Skeletal muscle cell (primary cell): ENCODE measurements at regions not wholly inside any gene's neighbourhood (a gene's known extent, or its start where the extent isn't known, plus 50 kb on each side); places are given as distances from the start of the nearest gene placed in this dataset.
"Not testable (repeated sequence)": the region's sequence is repeated elsewhere in the genome, so short reads cannot be mapped to it uniquely, and the experiment has no call there.

Experiments used
- DNase-seq: peaks from one replicate; pipeline ENCODE4 v3.0.0-alpha.2; 2010; ENCODE audit warnings: low read depth
- H3K4me3 ChIP-seq: 2 replicates; pipeline ENCODE4 v1.5.1; 2011; ENCODE audit warnings: low read depth, mild to moderate bottlenecking, control low read depth, low read length, moderate library complexity

DNA sequence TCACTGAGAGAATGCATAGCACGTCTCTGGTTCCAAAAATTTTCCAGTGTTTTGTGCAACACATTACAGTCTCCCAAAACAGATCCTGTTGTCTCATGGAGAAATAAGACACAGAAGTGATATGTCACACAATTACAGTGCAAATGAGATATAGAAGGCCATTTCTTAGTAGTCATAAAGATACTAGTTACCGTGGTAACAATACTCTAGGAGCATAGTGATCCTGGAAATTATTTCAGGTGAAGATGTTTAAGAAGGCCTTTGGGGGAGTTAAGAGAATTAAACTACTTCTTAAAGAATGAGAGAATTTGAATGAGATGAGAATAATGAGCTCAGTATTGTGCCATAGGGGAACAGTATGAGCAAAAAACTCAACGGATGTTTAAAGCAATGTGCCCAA, 628.0 kb upstream of the MIR17HG start:
- no peak overlapping the region for H3K4me3 ChIP-seq
- DNase-seq: no peak

DNA sequence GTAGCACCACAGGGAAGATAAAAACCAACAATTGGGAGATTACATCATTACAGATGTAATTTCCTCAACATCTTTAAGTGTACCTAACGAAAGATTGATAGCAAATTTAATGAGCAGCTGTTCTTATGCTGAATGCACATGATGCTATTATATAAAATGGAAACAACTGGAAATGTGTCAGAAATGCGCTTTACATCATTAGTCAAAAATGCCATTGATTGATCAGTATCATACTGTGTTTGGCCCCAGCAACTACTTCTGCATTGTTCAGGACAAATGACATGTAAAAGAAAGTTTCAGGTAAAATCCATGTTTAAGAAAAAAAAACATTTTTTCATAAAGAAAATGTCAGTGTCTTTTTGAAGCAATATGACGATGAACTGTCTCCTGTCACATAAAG, 625.5 kb upstream of the MIR17HG start:
- no peak overlapping the region for H3K4me3 ChIP-seq
- no peak for DNase-seq

- no peak overlapping the region for H3K4me3 ChIP-seq
- DNase-seq: no peak
Measured at GRCh38 chr13:90723381-90723780, 624.1 kb upstream of the MIR17HG start.

- no peak for DNase-seq
- H3K4me3 ChIP-seq: no peak overlapping the region
Measured at GRCh38 chr13:90726375-90726774, 621.1 kb upstream of the MIR17HG start.

- DNase-seq: no peak
- H3K4me3 ChIP-seq: no peak overlapping the region
Measured at GRCh38 chr13:90732049-90732448, 615.4 kb upstream of the MIR17HG start.

GRCh38 chr13:90734497-90734896, 613.0 kb upstream of the MIR17HG start:
- not testable (repeated sequence) for DNase-seq, H3K4me3 ChIP-seq

DNA sequence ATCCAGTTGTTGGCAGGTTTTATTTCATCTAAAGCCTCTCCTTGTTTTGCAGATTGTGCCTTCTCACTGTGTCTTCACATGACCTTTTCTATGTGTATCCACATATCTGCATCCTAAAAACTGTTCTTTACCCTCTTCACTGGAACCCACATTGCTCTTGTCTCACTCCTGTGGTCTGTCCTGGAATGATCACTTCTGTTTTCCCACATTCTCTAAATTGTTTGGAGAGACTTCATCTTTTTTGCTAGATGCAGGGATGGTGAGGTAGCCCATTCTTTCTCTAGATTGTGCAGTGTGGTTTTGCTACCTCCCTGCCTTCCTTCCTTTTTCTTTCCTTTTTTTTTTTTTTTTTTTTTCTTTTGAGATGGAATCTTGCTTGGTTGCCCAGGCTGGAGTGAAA, 608.6 kb upstream of the MIR17HG start:
- no peak overlapping the region for H3K4me3 ChIP-seq
- DNase-seq: no peak

GRCh38 chr13:90740099-90740498, 607.4 kb upstream of the MIR17HG start:
- no peak for DNase-seq
- H3K4me3 ChIP-seq: no peak overlapping the region

- no peak overlapping the region for H3K4me3 ChIP-seq
- DNase-seq: no peak
Measured at GRCh38 chr13:90742381-90742780, 605.1 kb upstream of the MIR17HG start.

DNA sequence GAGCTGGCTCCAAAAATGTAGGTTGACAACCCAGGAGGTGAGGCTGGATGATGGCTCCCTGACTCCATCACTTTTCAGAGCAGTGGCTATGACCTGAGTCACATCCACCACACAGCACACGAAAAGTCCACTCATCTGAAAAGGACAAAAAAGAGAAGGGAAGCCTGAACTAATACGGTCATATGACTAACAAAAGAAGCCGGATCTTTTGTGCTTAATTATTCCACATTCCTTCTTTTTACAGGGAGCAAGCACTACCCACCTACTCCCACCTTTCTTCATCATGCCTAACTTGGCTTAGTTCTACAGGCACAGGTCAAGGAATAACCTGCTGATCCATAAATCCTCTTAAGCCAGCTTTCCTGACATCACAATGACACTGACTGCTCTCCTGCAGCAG, 601.3 kb upstream of the MIR17HG start:
- no peak for DNase-seq
- no peak overlapping the region for H3K4me3 ChIP-seq

DNA sequence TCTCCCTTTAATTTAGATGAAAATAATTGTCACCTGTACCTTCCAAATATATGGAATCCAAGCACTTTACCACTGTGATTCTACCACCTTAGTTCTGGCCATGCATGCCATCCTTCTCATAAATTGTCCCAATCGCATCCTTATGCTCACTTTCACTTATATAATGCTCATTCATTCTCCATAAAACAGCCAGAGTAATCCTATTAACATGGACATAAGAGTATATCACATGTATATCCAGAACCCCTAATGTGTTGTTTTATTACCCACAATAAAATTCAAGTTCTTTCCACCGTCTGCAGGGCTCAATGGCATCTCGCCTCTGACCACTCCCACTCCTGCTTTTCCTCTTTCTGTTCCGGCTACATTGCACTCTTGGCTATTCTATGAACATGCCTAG, 597.5 kb upstream of the MIR17HG start:
- DNase-seq: no peak
- no peak overlapping the region for H3K4me3 ChIP-seq

GRCh38 chr13:90751026-90751425, 596.5 kb upstream of the MIR17HG start:
- DNase-seq: no peak

GRCh38 chr13:90752070-90752469, 595.4 kb upstream of the MIR17HG start:
- H3K4me3 ChIP-seq: no peak overlapping the region
- DNase-seq: no peak

More at GRCh38 chr13:90751026-90751425, 596.5 kb upstream of the MIR17HG start:
- no peak overlapping the region for H3K4me3 ChIP-seq

DNA sequence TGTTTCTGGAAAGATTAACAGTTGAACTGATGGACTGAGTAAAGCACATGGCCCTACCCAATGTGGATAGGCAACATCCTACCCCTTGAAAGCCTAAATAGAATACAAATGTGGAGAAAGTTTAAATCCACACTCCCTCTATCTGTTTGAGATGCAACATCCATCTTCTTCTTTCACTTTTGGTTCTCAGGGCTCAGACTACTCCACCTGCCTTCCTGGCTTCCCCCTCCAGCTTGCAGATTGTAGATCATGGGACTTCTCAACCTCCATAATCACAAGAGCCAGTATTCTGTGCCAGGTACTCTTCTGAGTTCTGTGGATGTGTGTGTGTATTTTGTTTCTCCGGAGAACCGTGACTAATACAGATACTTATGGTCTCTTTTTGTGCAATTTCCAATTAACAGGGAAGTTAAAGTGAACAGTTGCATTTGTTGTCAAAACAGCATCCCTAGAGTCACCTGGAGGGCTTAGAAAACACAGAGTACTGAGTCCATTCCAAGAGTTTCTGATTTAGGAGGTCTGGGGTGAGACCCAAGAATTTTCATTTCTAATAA, 590.3 kb upstream of the MIR17HG start:
- DNase-seq: no peak
- no peak overlapping the region for H3K4me3 ChIP-seq

- H3K4me3 ChIP-seq: no peak overlapping the region
- no peak for DNase-seq
Measured at GRCh38 chr13:90760639-90761038, 586.8 kb upstream of the MIR17HG start.

- no peak overlapping the region for H3K4me3 ChIP-seq
- no peak for DNase-seq
Measured at GRCh38 chr13:90763476-90764150, 583.9 kb upstream of the MIR17HG start.

DNA sequence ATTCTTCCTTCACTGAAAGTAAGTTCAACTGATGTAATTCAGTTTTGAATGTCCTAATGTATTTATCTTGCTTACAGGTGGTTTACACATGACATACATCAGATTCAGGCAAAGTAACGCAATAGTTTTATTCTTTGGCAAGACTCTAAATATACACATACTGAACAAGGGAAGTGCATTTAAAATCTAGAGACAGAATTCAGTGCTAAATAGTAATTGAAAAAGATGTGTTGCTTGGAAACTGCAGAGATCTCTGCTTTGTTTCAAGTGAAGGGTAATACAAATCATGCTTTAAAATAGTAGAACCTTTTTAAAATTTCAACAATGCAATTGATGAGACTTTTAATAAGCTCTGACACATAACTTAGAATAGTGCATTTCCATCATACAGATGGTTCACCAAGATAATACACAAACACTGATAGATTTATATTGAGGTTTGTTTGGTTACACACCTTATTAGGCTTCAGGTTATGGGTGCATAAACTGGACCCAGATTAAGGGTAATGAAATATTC, 581.0 kb upstream of the MIR17HG start:
- DNase-seq: no peak
- no peak overlapping the region for H3K4me3 ChIP-seq

DNA sequence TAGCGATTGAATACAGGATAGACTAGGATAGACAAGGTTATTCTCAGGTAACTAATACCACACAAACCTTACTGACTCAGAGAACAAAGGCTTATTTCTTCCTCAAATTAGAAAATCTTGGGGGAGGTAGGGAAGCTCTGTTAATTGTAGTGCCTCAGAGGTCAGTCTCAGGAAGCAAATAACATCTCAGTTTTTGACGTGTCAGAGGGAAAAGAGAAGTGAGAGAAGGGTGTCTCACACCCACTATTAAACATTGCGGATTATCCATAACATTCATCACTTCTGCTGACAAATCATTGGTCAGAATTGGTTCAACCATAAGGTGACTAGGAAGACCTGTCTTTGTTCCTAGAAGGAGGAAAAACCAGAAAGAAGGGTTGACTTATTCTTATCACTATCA, 579.4 kb upstream of the MIR17HG start:
- H3K4me3 ChIP-seq: no peak overlapping the region
- DNase-seq: no peak

DNA sequence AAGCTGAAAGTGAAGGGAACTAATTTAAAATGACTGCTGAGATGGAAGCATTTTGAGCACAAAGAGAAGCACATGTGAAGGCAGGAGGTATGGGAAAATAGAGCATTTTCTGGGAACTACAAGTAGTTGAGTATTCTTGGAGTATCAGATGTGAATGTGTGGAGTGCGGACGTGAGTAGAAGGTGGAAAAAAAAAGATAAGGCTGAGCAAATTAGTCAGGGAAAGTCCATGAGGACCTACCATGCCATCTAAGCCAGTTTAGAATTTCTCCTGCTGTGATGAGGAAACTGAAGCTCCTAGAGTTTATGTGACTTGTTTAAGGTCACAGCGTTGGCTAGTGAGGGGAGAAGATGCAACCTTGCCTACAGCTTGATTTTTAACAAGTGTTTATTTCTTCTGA, 578.1 kb upstream of the MIR17HG start:
- no peak for DNase-seq
- no peak overlapping the region for H3K4me3 ChIP-seq

DNA sequence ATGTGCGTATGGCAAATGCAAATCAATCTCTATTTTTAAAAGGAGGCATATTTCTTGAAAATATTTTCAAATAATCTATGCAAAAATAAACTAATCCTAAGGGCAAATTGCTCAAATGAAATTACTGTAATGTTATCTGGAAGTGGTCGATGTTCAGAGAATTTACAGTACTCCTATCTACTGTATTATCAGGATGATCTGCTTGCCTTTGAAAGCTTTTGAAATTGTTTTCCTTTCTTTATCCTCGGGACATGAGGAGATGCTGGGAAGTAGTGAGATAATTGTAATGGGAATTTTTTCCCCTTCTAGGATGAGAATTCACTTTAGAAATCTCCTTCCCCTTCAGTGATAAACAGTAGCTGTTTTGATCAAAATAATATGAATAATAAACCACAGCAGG, 577.2 kb upstream of the MIR17HG start:
- no peak overlapping the region for H3K4me3 ChIP-seq
- no peak for DNase-seq

DNA sequence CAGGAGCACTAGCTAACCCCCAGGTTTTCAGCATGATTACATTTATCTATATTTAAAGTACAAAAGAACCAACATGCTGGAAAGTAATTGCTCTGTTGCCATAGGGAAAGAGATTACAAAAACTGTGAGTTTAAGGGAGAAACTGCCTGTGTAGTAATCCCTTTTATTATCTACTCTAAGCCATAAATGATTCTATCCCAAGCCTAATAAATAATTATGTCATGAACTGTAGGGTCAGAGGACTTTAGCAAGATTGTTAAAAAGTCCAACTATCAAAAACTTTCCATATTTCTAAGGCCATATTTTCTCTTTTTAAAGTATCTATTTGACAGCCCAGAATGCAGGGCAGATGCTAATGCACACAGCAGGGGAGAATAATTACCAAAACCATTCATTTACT, 573.8 kb upstream of the MIR17HG start:
- no peak overlapping the region for H3K4me3 ChIP-seq
- no peak for DNase-seq
